Breast epithelium (tissue), 4 donors: ENCODE measurements at regions not wholly inside any gene's neighbourhood (a gene's known extent, or its start where the extent isn't known, plus 50 kb on each side); places are given as distances from the start of the nearest gene placed in this dataset.
"Not testable (repeated sequence)": the region's sequence is repeated elsewhere in the genome, so short reads cannot be mapped to it uniquely, and the experiment has no call there.

Source experiments
- DNase-seq, 2 donors: peaks; one replicate each; pipeline ENCODE4 v3.0.0-alpha.2; 2019; ENCODE audit warnings: low spot score in 2 of 2
- H3K27ac ChIP-seq, 2 donors: fragments of 200-600 bp; sonication (generic) in 1 of 2; one replicate each; pipeline ENCODE4 v1.5.1; 2016 to 2019; ENCODE audit warnings: mild to moderate bottlenecking in 1 of 2
- H3K27me3 ChIP-seq, 2 donors: fragments of 200-600 bp; sonication (generic) in 1 of 2; one replicate each; pipeline versions ENCODE4 v1.5.1 to v1.6.0; 2017 to 2019; ENCODE audit warnings: control low read depth in 1 of 2, mild to moderate bottlenecking in 1 of 2
- H3K36me3 ChIP-seq: fragments of 200-600 bp; one replicate; pipeline ENCODE4 v1.5.1; 2019
- H3K4me1 ChIP-seq, 2 donors: fragments of 200-600 bp; sonication (generic); one replicate each; pipeline ENCODE4 v1.5.1; 2016 to 2019; ENCODE audit warnings: control low read depth in 1 of 2
- H3K4me3 ChIP-seq, 3 donors: fragments of 200-600 bp; sonication (generic); 1 replicate in 2 of 3; 2 replicates in 1 of 3; pipeline ENCODE4 v1.5.1; 2016 to 2019; ENCODE audit warnings: mild to moderate bottlenecking in 3 of 3, moderate library complexity in 2 of 3
- H3K9me3 ChIP-seq, 2 donors: fragments of 200-600 bp; sonication (generic) in 1 of 2; one replicate each; pipeline ENCODE4 v1.5.1; 2016 to 2019; ENCODE audit warnings: control low read depth in 1 of 2
- POLR2A ChIP-seq: fragments of 450-650 bp; IDR thresholded peaks from one replicate; pipeline ENCODE4 v1.6.1; 2016; ENCODE audit warnings: antibody characterized with exemption, mild to moderate bottlenecking, moderate library complexity
- POLR2AphosphoS5 ChIP-seq, 3 donors: sonication (generic); formaldehyde crosslinking; IDR thresholded peaks; one replicate each; pipeline ENCODE4 v1.6.1; 2017; ENCODE audit warnings: antibody characterized with exemption in 3 of 3
- intact Hi-C: fragments of 100-400 bp; cut with DNase I; formaldehyde crosslinking; loops from one replicate; pipeline ENCODE4 v1.15.1; 2023; ENCODE audit warnings: low total_unique reads
- TF ChIP-seq, protein P1 (sequence below), 3 donors: fragments of 450-650 bp; IDR thresholded peaks; one replicate each; pipeline ENCODE4 v1.5.1; 2016 to 2017; ENCODE audit warnings: antibody characterized with exemption in 3 of 3, mild to moderate bottlenecking in 3 of 3, moderate library complexity in 3 of 3

- H3K9me3 ChIP-seq = no peaks in the 10 kb centered on the region
- TF ChIP-seq, protein P1, sequence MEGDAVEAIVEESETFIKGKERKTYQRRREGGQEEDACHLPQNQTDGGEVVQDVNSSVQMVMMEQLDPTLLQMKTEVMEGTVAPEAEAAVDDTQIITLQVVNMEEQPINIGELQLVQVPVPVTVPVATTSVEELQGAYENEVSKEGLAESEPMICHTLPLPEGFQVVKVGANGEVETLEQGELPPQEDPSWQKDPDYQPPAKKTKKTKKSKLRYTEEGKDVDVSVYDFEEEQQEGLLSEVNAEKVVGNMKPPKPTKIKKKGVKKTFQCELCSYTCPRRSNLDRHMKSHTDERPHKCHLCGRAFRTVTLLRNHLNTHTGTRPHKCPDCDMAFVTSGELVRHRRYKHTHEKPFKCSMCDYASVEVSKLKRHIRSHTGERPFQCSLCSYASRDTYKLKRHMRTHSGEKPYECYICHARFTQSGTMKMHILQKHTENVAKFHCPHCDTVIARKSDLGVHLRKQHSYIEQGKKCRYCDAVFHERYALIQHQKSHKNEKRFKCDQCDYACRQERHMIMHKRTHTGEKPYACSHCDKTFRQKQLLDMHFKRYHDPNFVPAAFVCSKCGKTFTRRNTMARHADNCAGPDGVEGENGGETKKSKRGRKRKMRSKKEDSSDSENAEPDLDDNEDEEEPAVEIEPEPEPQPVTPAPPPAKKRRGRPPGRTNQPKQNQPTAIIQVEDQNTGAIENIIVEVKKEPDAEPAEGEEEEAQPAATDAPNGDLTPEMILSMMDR (IDR thresholded peaks at IDR 0.05) = no peak
- TF ChIP-seq POLR2A (no peak), POLR2AphosphoS5 (IDR thresholded peaks at IDR 0.05) (no peak)
These were observed 727.4 kb upstream of the CA10 start for GRCh38 chr17:52885882-52886281.

GRCh38 chr17:52883907-52884491 lies 725.5 kb upstream of the CA10 start:
- intact Hi-C loops, H3K36me3 ChIP-seq, H3K9me3 ChIP-seq, H3K4me3 ChIP-seq, H3K4me1 ChIP-seq, H3K27ac ChIP-seq: not testable (repeated sequence)
- H3K27me3 ChIP-seq = peaks cover 0 to 19% of the 10 kb centered on the region in 2 donors
- peak in 1 of 2 donors; percentile 50 for DNase-seq

More at GRCh38 chr17:52885882-52886281, 727.4 kb upstream of the CA10 start:
- H3K36me3 ChIP-seq = no peaks in the 10 kb centered on the region
- no peak overlapping the region for H3K27ac ChIP-seq
- intact Hi-C loops = no loop called here
- H3K4me1 ChIP-seq = no peaks in the 10 kb centered on the region
- no peak overlapping the region for H3K4me3 ChIP-seq
- no peak for DNase-seq
- peaks cover 0 to 19% of the 10 kb centered on the region in 2 donors for H3K27me3 ChIP-seq

DNA sequence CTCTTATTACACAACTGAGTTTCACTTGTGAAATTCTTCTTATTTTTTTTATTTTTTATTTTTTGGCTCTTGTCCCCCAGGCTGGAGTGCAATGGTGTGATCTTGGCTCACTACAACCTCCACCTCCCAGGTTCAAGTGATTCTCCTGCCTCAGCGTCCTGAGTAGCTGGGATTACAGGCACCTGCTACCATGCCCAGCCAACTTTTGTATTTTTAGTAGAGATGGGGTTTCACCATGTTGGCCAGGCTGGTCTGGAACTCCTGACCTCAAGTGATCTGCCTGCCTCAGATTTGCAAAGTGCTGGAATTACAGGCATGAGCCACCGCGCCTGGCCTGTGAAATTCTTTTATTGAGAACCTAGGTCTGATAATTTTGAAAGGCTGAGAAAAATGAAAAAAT lies 688.3 kb upstream of the CA10 start:
- intact Hi-C loops, DNase-seq, H3K36me3 ChIP-seq, H3K9me3 ChIP-seq, H3K4me1 ChIP-seq, H3K4me3 ChIP-seq, H3K27me3 ChIP-seq, H3K27ac ChIP-seq: not testable (repeated sequence)

DNA sequence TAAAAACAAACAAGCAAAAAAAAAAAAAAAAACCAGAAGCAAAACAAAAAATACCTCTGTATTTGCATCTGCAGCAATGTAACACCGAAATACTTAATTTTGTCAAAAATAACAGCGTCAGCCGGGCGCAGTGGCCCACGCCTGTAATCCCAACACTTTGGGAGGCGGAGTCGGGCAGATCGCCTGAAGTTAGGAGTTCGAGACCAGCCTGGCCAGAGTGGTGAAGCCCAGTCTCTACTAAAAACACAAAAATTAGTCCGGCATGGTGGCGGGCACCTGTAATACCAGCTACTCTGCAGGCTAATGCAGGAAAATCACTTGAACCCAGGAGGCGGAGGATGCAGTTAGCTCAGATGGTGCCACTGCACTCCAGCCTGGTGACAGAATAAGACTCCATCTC lies 683.5 kb upstream of the CA10 start:
- DNase-seq = no peak
- intact Hi-C loops = no loop called here
- no peaks in the 10 kb centered on the region for H3K9me3 ChIP-seq
- TF ChIP-seq POLR2AphosphoS5 (IDR thresholded peaks at IDR 0.05) (no peak), POLR2A (no peak)
- TF ChIP-seq, protein P1 (IDR thresholded peaks at IDR 0.05) = no peak
- no peaks in the 10 kb centered on the region for H3K36me3 ChIP-seq
- no peak overlapping the region for H3K27ac ChIP-seq
- H3K4me3 ChIP-seq = no peak overlapping the region
- no peaks in the 10 kb centered on the region for H3K27me3 ChIP-seq
- no peaks in the 10 kb centered on the region for H3K4me1 ChIP-seq

- Histone ChIP-seq H3K27me3 (no peaks in the 10 kb centered on the region), H3K9me3 (no peaks in the 10 kb centered on the region), H3K36me3 (no peaks in the 10 kb centered on the region), H3K4me1 (no peaks in the 10 kb centered on the region), H3K27ac (no peak overlapping the region), H3K4me3 (no peak overlapping the region)
- no peak for DNase-seq
- intact Hi-C loops = no loop called here
- TF ChIP-seq, protein P1 (IDR thresholded peaks at IDR 0.05) = no peak
- TF ChIP-seq POLR2A = no peak
- no peak for TF ChIP-seq POLR2AphosphoS5 (IDR thresholded peaks at IDR 0.05)
These were observed 679.0 kb upstream of the CA10 start for GRCh38 chr17:52837492-52837891.

DNA sequence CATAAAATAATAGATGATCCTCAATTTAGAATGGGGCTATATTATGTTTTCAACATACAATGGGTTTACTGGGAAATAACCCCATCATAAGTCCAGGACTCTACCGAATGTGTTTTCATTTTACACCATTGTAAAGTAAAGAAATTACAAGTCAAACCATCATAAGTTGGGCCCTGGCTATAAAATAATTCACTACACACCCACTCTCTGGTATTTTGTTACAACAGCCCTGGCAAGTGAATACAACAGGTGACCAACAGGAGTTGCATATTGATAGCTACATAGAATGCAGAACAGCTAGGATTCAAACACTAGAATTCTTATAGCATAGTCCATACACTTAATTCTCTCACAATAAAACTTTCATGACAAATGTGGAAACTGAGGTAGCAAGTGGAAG lies 673.0 kb upstream of the CA10 start:
- no peaks in the 10 kb centered on the region for H3K4me1 ChIP-seq
- DNase-seq = no peak
- H3K36me3 ChIP-seq = no peaks in the 10 kb centered on the region
- H3K27ac ChIP-seq = no peak overlapping the region
- no peaks in the 10 kb centered on the region for H3K9me3 ChIP-seq
- TF ChIP-seq POLR2AphosphoS5 (IDR thresholded peaks at IDR 0.05) (no peak), POLR2A (no peak)
- TF ChIP-seq, protein P1 (IDR thresholded peaks at IDR 0.05) = no peak
- H3K4me3 ChIP-seq = no peak overlapping the region
- H3K27me3 ChIP-seq = no peaks in the 10 kb centered on the region
- intact Hi-C loops = no loop called here
